ENCODE measurements at regions not wholly inside any gene's neighbourhood (a gene's known extent, or its start where the extent isn't known, plus 50 kb on each side); places are given as distances from the start of the nearest gene placed in this dataset.

GRCh38 chr4:157992948-157993839 is 179.6 kb downstream of the GASK1B start:
- Histone ChIP-seq H3K27ac (no peak overlapping the region), H3K36me3 (ENCODE audit: insufficient read depth in 1 of 2, low read depth in 1 of 2) (no peaks in the 10 kb centered on the region), H3K9me3 (no peaks in the 10 kb centered on the region), H3K4me3 (no peak overlapping the region), H3K4me1 (no peaks in the 10 kb centered on the region), H3K27me3 (ENCODE audit: insufficient read depth in 3 of 3, low read length in 2 of 3) (no peaks in the 10 kb centered on the region)
- WGBS, 3 donors: 79 to 89% (median 82%) methylated on average over 4 of the region's 4 CpGs
- DNase-seq (no peak), ATAC-seq (no peak)
- intact Hi-C loops (cut with DNase I): loop anchor here (2.0 to 10.0 kb wide), 3 partner anchors 178 to 262 kb away; no protein-coding TSS in a partner anchor
- TF ChIP-seq CTCF (IDR thresholded peaks at IDR 0.05): no peak

GRCh38 chr4:157992038-157992705 is 180.7 kb downstream of the GASK1B start:
- ATAC-seq (peak in 3 of 4 donors; percentile 40 to 78 (median 59)), DNase-seq (no peak)
- Histone ChIP-seq H3K4me3 (peak overlapping the region; percentile 49), H3K4me1 (no peaks in the 10 kb centered on the region), H3K36me3 (ENCODE audit: insufficient read depth in 1 of 2, low read depth in 1 of 2) (no peaks in the 10 kb centered on the region), H3K9me3 (no peaks in the 10 kb centered on the region), H3K27me3 (ENCODE audit: insufficient read depth in 3 of 3, low read length in 2 of 3) (no peaks in the 10 kb centered on the region), H3K27ac (peak overlapping the region; percentile 39)
- TF ChIP-seq CTCF (IDR thresholded peaks at IDR 0.05): peak; percentile 69
- 6 to 11% (median 7%) methylated on average over 6 of the region's 6 CpGs for WGBS, 3 donors
- intact Hi-C loops (cut with DNase I): loop anchor here (2.0 to 10.0 kb wide), 3 partner anchors 179 to 263 kb away; no protein-coding TSS in a partner anchor

GRCh38 chr4:157988641-157989040 is 184.2 kb downstream of the GASK1B start:
- H3K4me1 ChIP-seq: no peaks in the 10 kb centered on the region
- DNase-seq (no peak), ATAC-seq (no peak)
- no peak overlapping the region for H3K27ac ChIP-seq
- H3K4me3 ChIP-seq: no peak overlapping the region
- H3K9me3 ChIP-seq: no peaks in the 10 kb centered on the region
- H3K36me3 ChIP-seq (ENCODE audit: insufficient read depth in 1 of 2, low read depth in 1 of 2): no peaks in the 10 kb centered on the region
- TF ChIP-seq CTCF (IDR thresholded peaks at IDR 0.05): no peak
- no peaks in the 10 kb centered on the region for H3K27me3 ChIP-seq (ENCODE audit: insufficient read depth in 3 of 3, low read length in 2 of 3)
- WGBS, 3 donors: 77 to 85% (median 82%) methylated on average over 2 of the region's 2 CpGs
- intact Hi-C loops (cut with DNase I): loop anchor here in 1 of 2 donors (5.0 kb wide), 1 partner anchor 184 kb away; the partner anchor contains the start of gene GASK1B

- no peaks in the 10 kb centered on the region for H3K27me3 ChIP-seq (ENCODE audit: insufficient read depth in 3 of 3, low read length in 2 of 3)
- ATAC-seq (no peak), DNase-seq (no peak)
- H3K4me3 ChIP-seq: no peak overlapping the region
- H3K9me3 ChIP-seq: no peaks in the 10 kb centered on the region
- H3K4me1 ChIP-seq: no peaks in the 10 kb centered on the region
- WGBS, 3 donors: 64 to 89% (median 74%) methylated on average over 4 of the region's 4 CpGs
- intact Hi-C loops (cut with DNase I): no loop called here
- no peak overlapping the region for H3K27ac ChIP-seq
- H3K36me3 ChIP-seq (ENCODE audit: insufficient read depth in 1 of 2, low read depth in 1 of 2): no peaks in the 10 kb centered on the region
- no peak for TF ChIP-seq CTCF (IDR thresholded peaks at IDR 0.05)
Measured at GRCh38 chr4:157984285-157984911, 188.4 kb downstream of the GASK1B start.

Measured in psoas muscle (tissue), 7 donors.